K562 (cell line): ENCODE measurements at regions not wholly inside any gene's neighbourhood (a gene's known extent, or its start where the extent isn't known, plus 50 kb on each side); places are given as distances from the start of the nearest gene placed in this dataset.
A peak's percentile ranks its signal among the peaks of the same experiment; 100 is the strongest.

ENCODE experiments used
- ATAC-seq: fragments of 200-7000 bp; cut with Tn5 transposase; 3 replicates; pipeline ENCODE4 v1.9.1; 2020; ENCODE audit warnings: moderate library complexity
- BruUV-seq: library from RNA; stranded (reverse); fragments of 400-500 nt; replicated peaks from 2 replicates; lab custom pipeline; 2021; lab: Mats Ljungman, UMichigan
- CTCF ChIA-PET: fragments of 300-600 bp; formaldehyde crosslinking; extraction: SDS; loops from one replicate; lab custom pipeline; 2021; ENCODE audit warnings: low intra/inter-chr PET ratio; lab: Yijun Ruan, JAX
- POLR2A ChIA-PET: fragments of 300-600, 350-650 bp; sonication (Branson Sonifier 250); formaldehyde crosslinking; extraction: SDS; loops from one replicate; lab custom pipeline; 2021; ENCODE audit warnings: antibody characterized with exemption, inconsistent platforms; lab: Yijun Ruan, JAX
- DNase-seq, 4 experiments: peaks; one replicate each; pipeline versions ENCODE4 v3.0.0 to v3.0.0-alpha.2; 2011 to 2018; ENCODE audit warnings: low spot score in 3 of 4, mixed read lengths in 3 of 4; ENCODE audit errors: extremely low read depth in 1 of 4
- FAIRE-seq: peaks from 2 replicates; lab custom pipeline; 2011; peaks lifted over from hg19 to GRCh38; lab: Jason Lieb, UNC
- H2AFZ ChIP-seq: 2 replicates; pipeline ENCODE4 v1.6.0; 2011; ENCODE audit warnings: low read depth, low read length, control low read depth, inconsistent platforms
- H3K27ac ChIP-seq: fragments of 200-600 bp; 3 replicates; pipeline ENCODE4 v1.8.0; 2011; ENCODE audit warnings: low read depth, mild to moderate bottlenecking, control low read depth, inconsistent platforms, low read length, moderate library complexity, mixed read lengths; ENCODE audit errors: extremely low read depth
- H3K27me3 ChIP-seq, 2 experiments: fragments of 300-600 bp in 1 of 2; 2 replicates in 1 of 2; 3 replicates in 1 of 2; pipeline versions ENCODE4 v1.6.0 to v1.8.0; 2011; ENCODE audit warnings: inconsistent platforms in 2 of 2, low read length in 2 of 2, mild to moderate bottlenecking in 1 of 2, mixed read lengths in 1 of 2, moderate library complexity in 1 of 2; ENCODE audit not compliant: control insufficient read depth in 2 of 2, insufficient read depth in 2 of 2
- H3K36me3 ChIP-seq: fragments of 300-600 bp; 3 replicates; pipeline ENCODE4 v1.8.0; 2011; ENCODE audit warnings: mild to moderate bottlenecking, low read length, inconsistent platforms; ENCODE audit not compliant: control insufficient read depth, insufficient read depth
- H3K4me1 ChIP-seq, 2 experiments: fragments of 200-600 bp in 1 of 2; replicated peaks in 1 of 2; 2 replicates in 1 of 2; 3 replicates in 1 of 2; pipeline versions ENCODE4 v1.5.1 to v1.8.0; 2011; ENCODE audit warnings: inconsistent platforms in 2 of 2, low read length in 2 of 2, mild to moderate bottlenecking in 1 of 2, mixed read lengths in 1 of 2, moderate library complexity in 1 of 2; ENCODE audit not compliant: control insufficient read depth in 2 of 2, insufficient read depth in 2 of 2
- H3K4me2 ChIP-seq: 2 replicates; pipeline ENCODE4 v1.6.1; 2011; ENCODE audit warnings: low read length, control low read depth, inconsistent platforms, mixed read lengths; ENCODE audit not compliant: insufficient read depth
- H3K4me3 ChIP-seq: fragments of 200-600 bp; sonication (generic), shearing (Covaris generic); 2 replicates; pipeline ENCODE4 v1.5.1; 2016; ENCODE audit warnings: control low read depth, inconsistent platforms
- H3K79me2 ChIP-seq: fragments of 200-600 bp; 3 replicates; pipeline ENCODE4 v1.8.0; 2011; ENCODE audit warnings: low read length, inconsistent platforms; ENCODE audit not compliant: control insufficient read depth, insufficient read depth
- H3K9ac ChIP-seq, 2 experiments: 2 replicates each; pipeline versions ENCODE4 v1.6.0 to v1.6.1; 2011; ENCODE audit warnings: low read depth in 2 of 2, low read length in 2 of 2, control low read depth in 1 of 2, inconsistent platforms in 1 of 2, mild to moderate bottlenecking in 1 of 2, mixed read lengths in 1 of 2; ENCODE audit not compliant: insufficient read depth in 1 of 2
- H3K9me1 ChIP-seq: one replicate; pipeline ENCODE4 v1.6.0; 2011; ENCODE audit warnings: inconsistent platforms, mild to moderate bottlenecking, low read length, moderate library complexity; ENCODE audit not compliant: control insufficient read depth, insufficient read depth
- H3K9me3 ChIP-seq: replicated peaks from 2 replicates; pipeline ENCODE4 v1.5.1; 2011; ENCODE audit warnings: low read depth, low read length, inconsistent platforms; ENCODE audit not compliant: control insufficient read depth, insufficient read depth
- H4K20me1 ChIP-seq: replicated peaks from 2 replicates; pipeline ENCODE4 v1.6.1; 2011; ENCODE audit warnings: low read length, inconsistent platforms, mixed read lengths; ENCODE audit not compliant: control insufficient read depth, insufficient read depth
- CBX3 ChIP-seq, 2 experiments: IDR thresholded peaks; 1 replicate in 1 of 2; 2 replicates in 1 of 2; pipeline ENCODE4 v1.6.1; 2012; ENCODE audit warnings: inconsistent platforms in 2 of 2, low read length in 2 of 2, borderline replicate concordance in 1 of 2, control low read depth in 1 of 2
- PTTG1 ChIP-seq: fragments of 450-650 bp; IDR thresholded peaks from 2 replicates; pipeline ENCODE4 v1.6.1; 2016; ENCODE audit warnings: low read depth, mild to moderate bottlenecking, missing genetic modification characterization, missing compliant biosample characterization
- RAD21 ChIP-seq, 2 experiments: fragments of 250-450 bp in 1 of 2; fragments of 450-650 bp in 1 of 2; sonication (Bioruptor Pico) in 1 of 2; formaldehyde crosslinking in 1 of 2; IDR thresholded peaks in 1 of 2; conservative IDR thresholded peaks in 1 of 2; 2 replicates each; pipeline versions ENCODE4 v1.4.0 to v1.8.0; 2020 to 2022; ENCODE audit warnings: mild to moderate bottlenecking in 2 of 2, moderate library complexity in 1 of 2
- REST ChIP-seq, 2 experiments: fragments of 450-650 bp; formaldehyde crosslinking in 1 of 2; IDR thresholded peaks; 2 replicates each; pipeline versions ENCODE4 v1.4.0 to v1.6.1; 2014 to 2020; ENCODE audit warnings: mild to moderate bottlenecking in 2 of 2, borderline replicate concordance in 1 of 2, low read depth in 1 of 2
- WGBS: fragments of 100-300 bp; shearing (Covaris generic); methylation state at CpG from one replicate; pipeline ENCODE4 v1.1.6; 2016; ENCODE audit warnings: low coverage, mixed read lengths; ENCODE audit not compliant: insufficient coverage; ENCODE audit errors: missing lambda C conversion rate; 5-methylcytosine and 5-hydroxymethylcytosine counted together
- in situ Hi-C: fragments of 300-500 bp; cut with MboI; formaldehyde crosslinking; loops from 4 replicates; pipeline ENCODE4 v1.15.0; 2018; ENCODE audit warnings: inconsistent platforms, mixed read lengths
- intact Hi-C: fragments of 100-400 bp; cut with micrococcal nuclease; formaldehyde crosslinking; loops from 2 replicates; pipeline ENCODE4 v1.14.2; 2022
- TF ChIP-seq, protein P1 (sequence below), 3 experiments: IDR thresholded peaks in 2 of 3; conservative IDR thresholded peaks in 1 of 3; 2 replicates each; pipeline ENCODE4 v1.5.1; 2011 to 2012; ENCODE audit warnings: low read length in 3 of 3, mild to moderate bottlenecking in 3 of 3, control low read depth in 2 of 3, improper control_type of control experiment in 1 of 3, inconsistent platforms in 1 of 3, low read depth in 1 of 3, mixed read lengths in 1 of 3, moderate library complexity in 1 of 3; ENCODE audit not compliant: insufficient read depth in 2 of 3

DNA sequence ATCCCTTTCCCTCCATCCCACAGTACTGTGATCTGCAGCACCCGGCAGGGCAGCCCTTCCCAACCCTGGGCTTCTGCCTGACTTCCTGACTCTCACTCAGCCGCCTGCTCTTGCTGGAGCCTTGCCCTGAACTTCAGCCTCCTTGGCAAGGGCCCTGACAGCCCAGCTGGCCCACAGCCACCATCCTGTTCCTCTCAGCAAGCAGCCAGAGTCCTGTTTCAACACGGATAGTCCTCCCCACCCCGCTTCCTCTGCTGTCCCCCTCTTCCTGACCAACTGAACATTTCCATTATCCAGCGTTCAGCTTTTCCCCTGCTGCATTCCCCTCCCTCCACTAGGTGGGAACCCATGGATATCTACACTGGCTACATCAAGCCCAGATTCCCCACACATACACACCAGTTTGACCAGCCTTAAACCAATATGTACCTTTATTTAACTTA lies 74.0 kb upstream of the MDM1 start:
- intact Hi-C loops (no loop called here), in situ Hi-C loops (no loop called here)
- no peaks in the 10 kb centered on the region for H3K79me2 ChIP-seq
- peak in 2 of 4 experiments; percentile 12 to 30 for DNase-seq
- ChIA-PET POLR2A (interaction anchor here (0.6 to 1.2 kb wide), 4 partner anchors 14 to 1023 kb away, joined by 3 to 5 read pairs (median 3); no protein-coding TSS in a partner anchor), CTCF (no interaction called here)
- no peak for TF ChIP-seq PTTG1
- TF ChIP-seq CBX3 (IDR thresholded peaks at IDR 0.05; ENCODE audit: borderline replicate concordance in 1 of 2, low read length in 2 of 2): no peak
- TF ChIP-seq REST (IDR thresholded peaks at IDR 0.05; ENCODE audit: borderline replicate concordance): peak; percentile 20; the same call in 1 of the 2 replicates
- TF ChIP-seq REST (CRISPR knock-in tag; IDR thresholded peaks at IDR 0.05; ENCODE audit: low read depth): no peak
- TF ChIP-seq, protein P1, sequence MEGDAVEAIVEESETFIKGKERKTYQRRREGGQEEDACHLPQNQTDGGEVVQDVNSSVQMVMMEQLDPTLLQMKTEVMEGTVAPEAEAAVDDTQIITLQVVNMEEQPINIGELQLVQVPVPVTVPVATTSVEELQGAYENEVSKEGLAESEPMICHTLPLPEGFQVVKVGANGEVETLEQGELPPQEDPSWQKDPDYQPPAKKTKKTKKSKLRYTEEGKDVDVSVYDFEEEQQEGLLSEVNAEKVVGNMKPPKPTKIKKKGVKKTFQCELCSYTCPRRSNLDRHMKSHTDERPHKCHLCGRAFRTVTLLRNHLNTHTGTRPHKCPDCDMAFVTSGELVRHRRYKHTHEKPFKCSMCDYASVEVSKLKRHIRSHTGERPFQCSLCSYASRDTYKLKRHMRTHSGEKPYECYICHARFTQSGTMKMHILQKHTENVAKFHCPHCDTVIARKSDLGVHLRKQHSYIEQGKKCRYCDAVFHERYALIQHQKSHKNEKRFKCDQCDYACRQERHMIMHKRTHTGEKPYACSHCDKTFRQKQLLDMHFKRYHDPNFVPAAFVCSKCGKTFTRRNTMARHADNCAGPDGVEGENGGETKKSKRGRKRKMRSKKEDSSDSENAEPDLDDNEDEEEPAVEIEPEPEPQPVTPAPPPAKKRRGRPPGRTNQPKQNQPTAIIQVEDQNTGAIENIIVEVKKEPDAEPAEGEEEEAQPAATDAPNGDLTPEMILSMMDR (IDR thresholded peaks at IDR 0.05 in 2 of 3, conservative IDR thresholded peaks at IDR 0.05 in 1 of 3; ENCODE audit: insufficient read depth in 2 of 3, low read depth in 1 of 3, low read length in 3 of 3): peak; percentile 18 to 48 (median 40); a peak in 3 of 6 replicates
- peak in 1 of 2 experiments; percentile 59; a peak in 2 of 4 replicates for TF ChIP-seq RAD21 (CRISPR knock-in tag; conservative IDR thresholded peaks at IDR 0.05 in 1 of 2, IDR thresholded peaks at IDR 0.05 in 1 of 2)
- no peaks in the 10 kb centered on the region; a peak in 1 of 5 replicates for H3K4me1 ChIP-seq
- FAIRE-seq: peak; percentile 46
- no peak overlapping the region for H3K4me3 ChIP-seq
- H3K4me2 ChIP-seq: no peak overlapping the region
- no peak overlapping the region for H3K27ac ChIP-seq
- ATAC-seq: peak; percentile 83
- H3K9ac ChIP-seq: peak overlapping the region in 1 of 2 experiments; percentile 77; a peak in 2 of 4 replicates
- H4K20me1 ChIP-seq: no peaks in the 10 kb centered on the region
- H3K9me1 ChIP-seq: no peaks in the 10 kb centered on the region
- H3K36me3 ChIP-seq: no peaks in the 10 kb centered on the region
- no TSS peak for BruUV-seq
- H3K9me3 ChIP-seq: no peaks in the 10 kb centered on the region
- peak overlapping the region; percentile 46; the same call in 1 of the 2 replicates for H2AFZ ChIP-seq
- WGBS: 11% methylated on average over 5 of the region's 5 CpGs
- H3K27me3 ChIP-seq: peaks cover 0 to 14% of the 10 kb centered on the region in 2 experiments; a peak in 2 of 5 replicates
